HG03025 (cell line): ENCODE measurements at regions not wholly inside any gene's neighbourhood (a gene's known extent, or its start where the extent isn't known, plus 50 kb on each side); places are given as distances from the start of the nearest gene placed in this dataset.
"Not testable (repeated sequence)": the region's sequence is repeated elsewhere in the genome, so short reads cannot be mapped to it uniquely, and the experiment has no call there.

Experiments
- ATAC-seq: cut with Tn5 transposase; IDR thresholded peaks from one replicate; pipeline ENCODE4 v1.9.1; 2021; ENCODE audit warnings: mild to moderate bottlenecking, moderate library complexity; ENCODE audit not compliant: unreplicated experiment, low FRiP score

DNA sequence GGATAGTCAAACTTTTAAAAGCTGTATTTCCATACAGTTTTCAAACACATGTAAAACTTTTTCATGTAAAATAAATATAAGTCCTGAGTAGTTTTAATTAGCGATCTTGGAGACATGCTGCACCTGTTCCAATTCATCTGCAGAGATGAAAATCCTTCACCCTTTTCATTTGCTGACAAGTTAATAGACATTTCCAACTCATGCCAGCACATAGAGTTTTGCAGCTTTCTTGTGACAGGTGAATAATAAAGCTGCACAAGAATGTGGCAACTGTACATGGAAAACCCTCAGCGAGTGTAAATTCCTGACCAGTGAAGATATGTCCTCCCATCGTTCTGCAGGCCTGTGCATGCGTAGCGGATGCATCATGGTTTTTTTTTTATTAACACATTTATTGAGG is 771.4 kb downstream of the TDRD15 start:
- no peak for ATAC-seq

DNA sequence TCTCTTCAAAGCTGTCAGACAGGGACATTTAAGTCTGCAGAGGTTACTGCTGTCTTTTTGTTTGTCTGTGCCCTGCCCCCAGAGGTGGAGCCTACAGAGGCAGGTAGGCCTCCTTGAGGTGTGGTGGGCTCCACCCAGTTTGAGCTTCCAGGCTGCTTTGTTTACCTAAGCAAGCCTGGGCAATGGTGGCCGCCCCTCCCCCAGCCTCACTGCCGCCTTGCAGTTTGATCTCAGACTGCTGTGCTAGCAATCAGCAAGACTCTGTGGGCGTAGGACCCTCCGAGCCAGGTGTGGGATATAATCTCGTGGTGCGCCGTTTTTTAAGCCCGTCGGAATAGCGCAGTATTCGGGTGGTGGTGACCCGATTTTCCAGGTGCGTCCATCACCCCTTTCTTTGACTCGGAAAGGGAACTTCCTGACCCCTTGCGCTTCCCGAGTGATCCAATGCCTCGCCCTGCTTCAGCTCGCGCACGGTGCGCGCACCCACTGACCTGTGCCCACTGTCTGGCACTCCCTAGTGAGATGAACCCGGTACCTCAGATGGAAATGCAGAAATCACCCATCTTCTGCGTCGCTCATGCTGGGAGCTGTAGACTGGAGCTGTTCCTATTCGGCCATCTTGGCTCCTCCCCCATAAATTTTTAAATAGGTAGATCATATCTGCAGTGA is 785.1 kb downstream of the TDRD15 start:
- not testable (repeated sequence) for ATAC-seq

DNA sequence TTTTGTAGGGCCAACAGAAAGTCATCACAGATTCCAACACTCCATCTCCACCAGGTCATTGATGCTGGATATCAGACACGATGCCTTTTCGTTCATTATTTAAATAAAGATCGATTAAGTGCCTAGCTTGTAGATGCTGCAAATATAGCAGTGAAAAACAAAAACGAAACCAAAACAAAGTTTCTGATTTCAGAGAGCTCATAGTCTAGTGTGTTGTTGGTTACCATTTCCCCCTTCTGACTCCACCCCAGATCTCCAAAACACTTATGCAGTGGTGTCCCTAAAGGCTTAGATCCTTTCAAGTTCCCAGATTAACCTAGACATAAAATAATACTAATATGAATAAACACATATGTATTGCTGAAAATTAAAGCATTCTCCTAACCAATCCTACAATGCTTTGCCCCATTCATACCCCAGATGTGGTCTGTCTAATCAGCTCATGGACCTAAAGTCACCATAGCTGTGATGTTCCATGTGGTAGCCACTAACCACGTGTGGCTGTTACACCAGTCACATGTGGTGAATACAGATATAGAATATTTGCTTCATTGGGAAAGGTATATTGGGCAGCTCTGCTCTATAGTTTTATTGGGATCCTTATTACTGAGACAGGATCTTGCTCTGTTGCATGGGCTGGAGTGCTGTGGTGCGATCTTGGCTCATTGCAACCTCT is 787.2 kb downstream of the TDRD15 start:
- ATAC-seq = no peak

DNA sequence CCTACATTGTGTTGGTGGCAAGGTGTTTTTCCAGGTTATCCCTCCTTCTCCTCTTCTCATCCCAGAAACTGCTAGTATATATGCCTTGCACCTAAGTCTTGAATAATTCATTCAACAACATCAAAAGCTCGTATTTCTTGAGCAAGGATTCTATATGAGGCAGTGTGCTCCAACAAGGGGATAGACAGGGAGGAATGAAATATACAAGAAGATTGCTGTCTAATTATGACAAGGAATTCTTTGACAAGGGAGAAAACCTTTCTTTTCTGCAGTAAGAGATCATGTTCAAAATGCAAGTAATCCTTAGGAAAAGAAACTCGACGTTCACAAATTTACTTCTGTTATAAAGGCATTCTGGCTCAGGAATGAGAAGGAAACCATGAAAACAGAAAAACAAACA is 788.6 kb downstream of the TDRD15 start:
- ATAC-seq = no peak

DNA sequence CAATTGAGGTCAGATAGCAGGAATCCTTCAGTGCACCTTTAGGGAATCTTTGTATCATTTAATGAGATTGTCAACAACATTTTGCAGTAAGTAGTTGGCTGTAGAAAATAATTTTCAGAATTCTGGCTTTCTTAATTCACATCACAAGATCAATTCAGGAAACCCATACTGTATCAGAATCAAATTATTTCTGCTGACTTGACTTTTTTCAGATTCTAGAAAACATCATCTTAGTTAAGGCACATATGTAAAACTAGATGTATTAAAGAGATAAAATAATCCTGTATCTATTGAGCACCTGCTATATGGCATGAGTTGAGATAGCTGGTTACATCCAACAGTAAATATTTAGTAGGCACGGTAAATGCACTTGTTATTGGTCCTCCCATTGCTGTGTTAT is 791.4 kb downstream of the TDRD15 start:
- no peak for ATAC-seq

DNA sequence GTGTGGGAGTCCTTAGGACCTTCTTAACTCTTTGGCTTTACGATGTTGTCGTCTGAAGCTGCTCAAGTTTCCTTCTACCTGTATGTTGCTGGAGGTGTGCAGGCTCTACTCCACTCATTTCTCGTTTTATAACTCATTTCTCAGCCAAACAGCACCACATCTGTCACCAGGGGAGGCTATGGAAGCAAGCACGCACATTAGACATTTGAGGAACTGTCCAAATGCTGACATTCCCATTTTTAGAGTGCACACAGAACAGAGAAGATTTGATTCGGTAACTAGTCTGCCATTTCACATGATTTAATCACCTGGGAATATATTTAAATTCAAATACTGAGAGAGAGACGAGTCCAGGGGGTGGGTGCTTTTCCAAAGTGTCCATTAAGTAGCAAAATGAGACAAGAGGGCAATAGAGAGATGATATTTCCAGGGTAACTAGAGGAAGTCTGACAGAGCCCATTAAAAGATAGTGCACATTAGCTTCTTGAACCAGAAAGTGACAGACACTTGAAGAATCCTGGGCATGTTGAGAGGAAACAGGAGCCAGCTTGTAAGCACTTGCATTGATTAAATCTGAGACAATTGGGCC is 793.3 kb downstream of the TDRD15 start:
- ATAC-seq = no peak

DNA sequence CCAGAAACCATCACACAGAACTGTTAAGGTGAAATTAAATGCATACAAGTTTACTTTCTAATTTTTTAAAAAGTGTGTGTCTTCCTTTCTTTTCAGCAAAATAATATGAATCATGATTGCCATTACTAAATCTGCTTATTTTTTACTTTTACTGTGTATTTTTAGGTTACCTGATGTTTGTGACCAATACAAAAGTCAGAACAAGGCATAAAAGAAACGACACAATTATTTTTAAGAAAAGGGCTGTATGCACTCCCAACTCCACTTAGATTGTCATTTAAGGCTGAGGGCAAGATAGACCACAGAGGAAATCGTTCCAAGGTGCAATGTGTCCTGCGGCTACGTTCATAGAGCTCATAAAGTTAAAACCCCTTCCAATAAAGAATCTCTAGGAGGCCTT is 797.0 kb downstream of the TDRD15 start:
- no peak for ATAC-seq

DNA sequence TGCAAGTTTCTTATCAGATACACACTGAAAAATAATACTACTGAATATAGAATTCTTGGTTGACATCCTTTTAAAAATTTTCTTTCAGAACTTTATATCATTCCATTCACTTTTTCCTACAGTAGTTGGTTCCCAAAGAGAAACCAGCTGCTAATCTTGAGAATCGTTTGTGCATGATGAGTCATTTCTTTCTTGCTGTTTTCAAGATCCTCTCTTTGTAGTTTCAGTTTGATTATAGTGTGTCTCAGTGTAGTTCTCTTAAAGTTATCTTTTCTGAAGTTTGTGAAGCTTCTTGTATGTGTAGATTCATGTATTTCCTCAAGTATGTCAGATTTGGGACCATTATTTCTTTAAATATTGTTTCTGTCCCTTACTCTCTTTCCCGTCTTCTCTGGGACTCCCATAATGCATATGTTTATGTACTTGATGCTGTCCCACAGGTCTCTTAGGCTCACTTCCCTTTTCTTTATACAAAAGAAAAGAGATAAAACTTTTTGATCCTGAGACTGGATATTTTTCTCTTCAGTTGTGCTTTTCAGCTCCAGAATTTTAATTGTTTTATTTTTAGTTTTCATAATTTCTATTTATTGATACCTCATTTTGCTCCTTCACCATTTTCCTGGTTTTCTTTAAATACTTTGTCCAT is 801.0 kb downstream of the TDRD15 start:
- ATAC-seq = peak; percentile 69

DNA sequence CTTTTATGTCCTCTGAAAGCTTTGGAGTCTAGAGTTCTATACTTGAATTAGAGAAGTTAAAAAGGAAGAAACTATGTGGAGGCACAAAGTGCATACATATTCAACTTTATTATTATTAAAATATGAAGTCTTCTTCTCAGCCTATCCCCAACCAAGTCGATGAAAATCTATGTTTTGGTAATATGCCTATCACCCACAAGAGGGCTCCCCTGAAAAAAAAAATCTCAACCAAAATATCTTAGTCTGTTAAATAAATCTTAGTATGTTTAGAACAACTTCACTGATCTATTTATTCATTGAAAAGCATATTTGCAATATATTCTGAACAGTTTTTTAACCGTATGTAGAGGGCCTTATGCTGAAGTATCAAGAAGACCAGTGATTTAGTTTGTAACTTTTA is 804.5 kb downstream of the TDRD15 start:
- no peak for ATAC-seq

DNA sequence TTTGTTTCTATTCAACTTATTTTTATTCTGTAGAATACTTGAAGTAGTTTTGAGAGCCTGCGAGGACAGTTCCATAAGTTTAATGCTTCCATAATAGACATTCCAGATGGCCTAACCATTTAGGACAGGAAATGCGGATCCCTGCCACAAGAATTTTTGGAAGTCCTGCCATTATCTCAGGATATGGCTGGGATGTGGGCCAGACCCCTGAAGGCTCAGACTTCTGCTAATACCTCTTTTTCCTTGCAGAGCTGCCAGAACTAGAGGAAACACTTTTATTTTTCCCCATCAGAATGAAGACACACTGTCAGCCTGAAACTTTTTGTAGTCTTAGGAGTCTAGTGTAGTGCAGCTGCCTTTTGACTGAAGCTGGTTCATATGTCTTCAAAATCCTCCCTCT is 806.5 kb downstream of the TDRD15 start:
- ATAC-seq = no peak

DNA sequence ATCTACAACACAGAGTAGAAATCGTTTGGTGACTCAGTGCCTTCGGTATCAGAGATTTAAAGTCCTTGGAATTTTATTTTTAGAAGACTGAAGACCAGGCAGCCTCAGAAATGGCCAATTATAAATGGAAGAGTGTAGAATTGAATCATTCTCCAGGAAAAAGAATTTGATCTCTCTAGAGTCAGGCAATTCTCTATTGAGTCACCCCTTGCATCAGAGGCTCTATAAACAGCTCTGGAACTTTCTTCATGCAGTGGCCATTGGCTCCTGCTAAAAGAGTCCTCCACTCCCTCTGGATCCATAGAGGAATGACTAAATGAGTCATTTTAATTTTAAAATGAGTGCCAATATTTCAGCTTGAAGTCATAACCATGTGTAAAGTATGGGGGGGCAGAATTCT is 816.2 kb downstream of the TDRD15 start:
- no peak for ATAC-seq

DNA sequence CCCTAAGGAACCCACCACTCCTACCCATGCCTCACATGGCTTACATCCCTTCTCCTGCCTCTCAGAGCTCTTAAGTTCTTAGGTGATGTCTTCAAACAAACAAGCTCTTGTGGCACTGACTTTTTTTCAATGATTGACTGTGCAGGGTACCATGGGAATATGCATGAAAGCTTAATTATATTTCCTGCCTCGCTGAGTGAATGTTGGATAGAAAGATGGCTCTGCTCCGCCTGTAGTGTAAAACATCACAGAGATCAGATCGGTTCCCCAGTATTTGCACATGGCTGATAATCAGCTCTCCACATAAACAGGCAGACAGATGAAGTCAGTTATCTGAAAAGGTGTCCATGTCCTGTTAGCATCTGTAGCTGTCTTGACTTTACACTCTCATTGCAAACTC is 820.8 kb downstream of the TDRD15 start:
- no peak for ATAC-seq

DNA sequence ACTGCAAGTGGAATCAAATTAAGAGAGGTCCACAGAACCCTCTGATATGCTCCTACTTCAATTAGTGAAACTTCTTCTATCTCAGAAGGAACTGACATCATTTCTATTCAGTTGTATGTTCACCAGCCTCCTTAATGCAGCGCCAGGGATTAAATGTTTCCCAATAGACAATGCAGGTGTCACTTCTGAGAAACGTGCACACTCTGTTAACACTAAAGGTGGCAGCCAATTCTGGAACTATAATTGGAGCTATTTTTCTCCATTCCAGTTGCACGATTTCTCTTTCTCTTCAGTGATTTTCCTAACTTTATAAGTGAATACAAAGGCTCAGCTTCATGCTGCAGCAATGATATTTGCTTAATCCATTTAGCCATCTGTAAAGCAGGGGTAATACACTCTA is 821.9 kb downstream of the TDRD15 start:
- no peak for ATAC-seq

DNA sequence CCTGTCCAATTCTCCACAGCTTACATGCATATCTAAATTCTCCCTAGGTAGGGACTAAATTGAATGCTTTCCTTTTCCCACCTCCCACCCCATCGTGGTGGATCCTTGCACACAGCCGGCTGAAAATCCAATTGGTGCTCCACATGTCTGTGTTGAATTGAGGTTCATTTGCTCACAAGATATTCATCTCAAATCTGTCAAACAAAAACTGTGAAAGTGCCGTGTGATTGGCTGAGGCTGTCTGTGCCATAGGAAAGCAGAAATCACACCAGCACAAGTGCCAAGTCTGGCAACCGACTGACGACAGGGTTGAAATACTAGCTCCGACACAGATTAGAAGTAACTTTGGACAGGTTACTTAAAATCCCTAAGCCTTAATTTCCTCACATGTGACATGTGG is 823.3 kb downstream of the TDRD15 start:
- ATAC-seq = no peak

DNA sequence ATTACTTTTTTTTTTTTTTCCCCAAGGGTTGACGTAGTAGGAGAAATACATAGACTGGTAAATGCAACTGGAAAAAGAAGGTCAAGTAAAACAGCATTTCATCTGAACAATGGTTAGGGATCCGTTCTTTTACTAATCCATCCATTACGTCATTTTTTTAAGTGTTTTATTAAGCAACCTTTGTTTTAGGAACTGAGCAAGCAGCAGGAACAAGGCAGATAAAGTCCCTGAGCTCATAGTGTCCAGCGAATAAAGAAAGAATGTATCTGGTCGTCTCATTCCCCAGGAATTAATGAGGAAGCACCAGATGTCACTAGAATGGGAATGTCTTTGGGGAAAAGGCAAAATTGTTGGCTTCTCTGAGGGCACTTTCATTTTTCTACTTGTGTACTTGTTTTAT is 842.4 kb downstream of the TDRD15 start:
- ATAC-seq = no peak

DNA sequence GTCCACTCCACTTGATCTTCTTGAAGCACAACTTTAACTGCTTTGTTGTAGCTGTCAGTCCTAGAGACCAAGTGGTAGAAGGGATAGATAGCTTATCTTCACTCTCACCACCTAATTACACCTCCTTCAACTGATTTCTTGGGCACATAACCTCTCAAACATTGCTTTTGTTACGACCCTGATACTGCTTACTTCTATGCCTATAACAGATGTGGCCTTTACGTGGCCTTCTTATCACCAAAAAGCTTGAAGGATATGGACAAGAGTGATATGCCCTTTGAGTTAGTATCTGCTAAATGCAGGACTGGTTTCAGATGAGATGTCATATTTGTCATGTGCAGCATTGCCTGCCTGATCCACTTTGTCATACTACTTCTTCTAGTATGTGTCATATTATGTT is 847.2 kb downstream of the TDRD15 start:
- ATAC-seq = no peak

DNA sequence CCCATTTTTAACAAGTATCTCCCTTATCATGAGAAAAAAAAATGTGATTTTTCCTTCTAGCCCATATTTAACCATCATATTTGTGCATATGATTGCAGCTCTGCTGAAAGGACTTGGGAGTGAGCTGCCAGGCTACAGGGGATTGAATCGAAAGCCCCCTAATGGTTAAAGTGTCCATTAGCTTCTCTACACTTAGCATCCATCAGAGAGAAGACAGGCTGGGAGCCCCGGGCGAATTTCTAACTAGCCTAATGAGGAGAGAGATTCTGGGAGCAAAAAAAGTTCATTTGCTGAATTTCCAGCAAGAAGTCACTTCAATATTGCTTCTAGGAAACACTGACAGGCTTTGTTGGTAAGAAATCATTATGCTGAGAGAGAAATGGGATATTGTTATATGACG is 848.8 kb downstream of the TDRD15 start:
- ATAC-seq = no peak

DNA sequence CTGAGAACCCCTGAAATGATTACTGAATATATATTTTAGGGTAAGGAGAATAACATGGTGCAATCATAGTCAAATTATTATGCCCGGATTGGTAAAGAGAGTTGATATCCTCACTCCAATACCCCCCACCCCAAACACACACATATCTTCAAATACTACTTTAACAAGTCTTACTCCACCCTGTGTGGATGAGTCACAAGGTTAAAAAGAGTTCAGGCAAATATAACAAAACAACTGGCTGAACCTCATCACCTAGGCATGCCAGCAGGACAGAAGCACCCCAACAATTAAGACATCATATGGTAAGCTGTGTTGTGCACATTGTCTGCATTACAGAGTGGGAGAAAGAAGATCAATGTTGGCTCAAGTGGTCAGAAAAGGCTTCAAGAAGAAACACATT is 857.4 kb downstream of the TDRD15 start:
- ATAC-seq = no peak

DNA sequence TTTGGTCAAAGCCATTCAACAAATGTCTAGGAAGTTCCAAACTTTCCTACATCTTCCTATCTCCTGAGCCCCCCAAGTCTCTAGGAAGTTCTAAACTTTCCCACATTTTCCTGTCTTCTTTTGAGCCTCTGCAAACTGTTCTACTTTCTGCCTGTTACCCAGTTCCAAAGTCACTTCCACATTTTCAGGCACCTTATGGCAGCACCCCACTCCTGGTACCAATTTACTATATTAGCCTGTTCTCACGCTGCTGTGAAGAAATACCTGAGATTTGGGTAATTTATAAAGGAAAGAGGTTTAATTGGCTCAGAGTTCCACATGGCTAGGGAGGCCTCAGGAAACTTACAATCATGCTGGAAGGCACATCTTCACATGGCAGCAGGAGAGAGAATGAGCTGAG is 869.2 kb downstream of the TDRD15 start:
- ATAC-seq = no peak

DNA sequence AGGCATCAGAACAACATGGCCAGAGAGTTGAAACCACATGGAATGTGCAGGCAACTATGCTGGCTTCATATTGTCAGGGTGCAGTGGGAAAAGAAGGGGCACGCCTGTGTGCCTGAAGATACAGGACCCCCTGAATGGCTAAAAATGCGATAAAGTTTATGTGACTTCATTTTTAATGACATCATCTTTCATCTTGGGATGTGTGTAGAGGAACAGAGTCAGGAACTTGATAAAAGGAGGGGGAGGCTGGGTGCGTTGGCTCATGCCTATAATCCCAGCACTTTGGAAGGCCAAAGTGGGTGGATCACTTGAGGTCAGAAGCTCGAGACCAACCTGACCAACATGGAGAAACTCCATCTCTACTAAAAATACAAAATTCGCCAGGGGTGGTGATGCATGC is 872.6 kb downstream of the TDRD15 start:
- ATAC-seq = no peak

DNA sequence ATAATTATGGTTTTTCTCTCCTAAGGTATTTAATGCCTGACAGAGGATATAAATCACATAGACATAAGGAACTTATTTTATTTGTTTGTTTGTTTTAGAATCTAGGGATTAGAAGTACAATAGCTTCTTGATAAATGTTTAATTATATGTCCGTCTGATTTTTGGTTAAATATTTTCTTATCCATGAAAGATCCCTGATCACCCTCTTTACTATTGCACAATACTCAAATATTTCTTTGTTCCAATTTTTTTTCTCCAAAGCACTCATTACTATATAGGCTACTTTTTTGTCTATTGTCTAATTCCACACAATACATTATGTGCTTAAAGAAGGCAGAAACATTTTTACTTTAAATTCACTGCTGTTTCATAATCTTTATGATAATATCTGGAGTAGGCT is 875.8 kb downstream of the TDRD15 start:
- no peak for ATAC-seq

DNA sequence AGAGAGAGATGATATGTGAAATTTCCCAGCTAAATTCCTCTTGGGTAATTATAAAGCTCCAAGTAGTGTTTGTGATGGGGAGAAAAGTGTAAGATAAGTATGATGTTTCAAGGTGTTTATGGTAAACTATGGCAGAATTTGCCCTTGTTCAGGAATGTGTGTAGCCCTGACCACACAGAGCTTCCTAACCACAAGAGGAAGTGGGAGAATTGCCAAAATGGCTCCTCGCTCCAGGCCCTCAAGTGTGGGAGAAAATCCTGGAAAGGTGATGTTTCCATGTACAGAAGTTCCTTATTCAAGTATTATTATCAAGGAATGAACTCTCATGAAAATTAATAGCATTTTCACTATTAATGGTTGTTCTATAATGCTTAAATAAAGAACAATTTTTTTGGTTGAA is 878.3 kb downstream of the TDRD15 start:
- no peak for ATAC-seq
